WTC11 (cell line): ENCODE measurements at regions not wholly inside any gene's neighbourhood (a gene's known extent, or its start where the extent isn't known, plus 50 kb on each side); places are given as distances from the start of the nearest gene placed in this dataset.
"Not testable (repeated sequence)": the region's sequence is repeated elsewhere in the genome, so short reads cannot be mapped to it uniquely, and the experiment has no call there.

ENCODE experiments used
- ATAC-seq: fragments of 200-7000 bp; cut with Tn5 transposase; 2 replicates; pipeline ENCODE4 v1.10.0; 2021; ENCODE audit warnings: mild to moderate bottlenecking, moderate library complexity
- CTCF ChIA-PET: fragments of 300-600 bp; sonication (Branson Sonifier 250); formaldehyde crosslinking; loops from one replicate; lab custom pipeline; 2021; ENCODE audit warnings: antibody characterized with exemption; lab: Charles Lee
- POLR2A ChIA-PET: fragments of 350-600 bp; sonication (Branson Sonifier 250); formaldehyde crosslinking; loops from one replicate; lab custom pipeline; 2021; ENCODE audit warnings: antibody characterized with exemption; lab: Charles Lee
- DNase-seq: peaks from one replicate; pipeline ENCODE4 v3.0.0; 2021; ENCODE audit warnings: low spot score
- H3K27ac Mint-ChIP-seq: 2 replicates; pipeline ENCODE4 v1.8.0; 2021; ENCODE audit warnings: mixed read lengths
- H3K27me3 Mint-ChIP-seq: 2 replicates; pipeline ENCODE4 v1.8.0; 2021; ENCODE audit warnings: low read depth, mild to moderate bottlenecking, moderate library complexity, mixed read lengths
- H3K36me3 Mint-ChIP-seq: 2 replicates; pipeline ENCODE4 v1.8.0; 2021; ENCODE audit warnings: mixed read lengths
- H3K4me1 Mint-ChIP-seq: 2 replicates; pipeline ENCODE4 v1.8.0; 2022; ENCODE audit warnings: mixed read lengths
- H3K4me3 Mint-ChIP-seq: 2 replicates; pipeline ENCODE4 v1.8.0; 2021; ENCODE audit warnings: mild to moderate bottlenecking, moderate library complexity, mixed read lengths
- H3K9me3 Mint-ChIP-seq: 2 replicates; pipeline ENCODE4 v1.8.0; 2021; ENCODE audit warnings: mixed read lengths
- ATF6 ChIP-seq: sonication (generic); formaldehyde crosslinking; IDR thresholded peaks from 2 replicates; pipeline ENCODE4 v1.8.1; 2023; ENCODE audit warnings: mild to moderate bottlenecking, missing genetic modification reagents
- FOXK1 ChIP-seq: sonication (generic); formaldehyde crosslinking; IDR thresholded peaks from 2 replicates; pipeline ENCODE4 v1.8.0; 2022; ENCODE audit warnings: mild to moderate bottlenecking, moderate library complexity, missing genetic modification reagents
- GABPB1 ChIP-seq: sonication (generic); formaldehyde crosslinking; IDR thresholded peaks from 2 replicates; pipeline ENCODE4 v1.8.1; 2023; ENCODE audit warnings: mild to moderate bottlenecking, missing genetic modification reagents
- MXD4 ChIP-seq: fragments of 250-450 bp; sonication (Bioruptor Pico); IDR thresholded peaks from 2 replicates; pipeline ENCODE4 v1.8.0; 2021; ENCODE audit warnings: mild to moderate bottlenecking, moderate library complexity, borderline replicate concordance
- NR1H2 ChIP-seq: sonication (generic); formaldehyde crosslinking; IDR thresholded peaks from 2 replicates; pipeline ENCODE4 v1.9.0; 2021; ENCODE audit warnings: mild to moderate bottlenecking, moderate library complexity, missing genetic modification reagents
- OVOL2 ChIP-seq: fragments of 250-450 bp; sonication (Bioruptor Pico); IDR thresholded peaks from 2 replicates; pipeline ENCODE4 v1.9.0; 2021; ENCODE audit warnings: mild to moderate bottlenecking, borderline replicate concordance
- ZNF317 ChIP-seq: sonication (generic); formaldehyde crosslinking; IDR thresholded peaks from 2 replicates; pipeline ENCODE4 v1.8.1; 2023; ENCODE audit warnings: low read depth, mild to moderate bottlenecking, moderate library complexity, missing genetic modification reagents, borderline replicate concordance
- TF ChIP-seq, protein P1 (sequence below): sonication (generic); formaldehyde crosslinking; IDR thresholded peaks from 2 replicates; pipeline ENCODE4 v1.8.1; 2023; ENCODE audit warnings: mild to moderate bottlenecking, missing genetic modification reagents, moderate library complexity
- TF ChIP-seq, protein P2 (sequence below): sonication (generic); formaldehyde crosslinking; IDR thresholded peaks from 2 replicates; pipeline ENCODE4 v1.8.1; 2023; ENCODE audit warnings: mild to moderate bottlenecking, missing genetic modification reagents, borderline replicate concordance
- TF ChIP-seq, protein P3 (sequence below): sonication (generic); formaldehyde crosslinking; conservative IDR thresholded peaks from 2 replicates; pipeline ENCODE4 v1.8.1; 2023; ENCODE audit warnings: mild to moderate bottlenecking, low read depth, missing genetic modification reagents, moderate library complexity
- TF ChIP-seq, protein P4 (sequence below): fragments of 250-450 bp; sonication (Bioruptor Pico); IDR thresholded peaks from 2 replicates; pipeline ENCODE4 v1.9.0; 2021; ENCODE audit warnings: mild to moderate bottlenecking
- TF ChIP-seq, protein P5 (sequence below): sonication (generic); formaldehyde crosslinking; IDR thresholded peaks from 2 replicates; pipeline ENCODE4 v1.8.1; 2023; ENCODE audit warnings: mild to moderate bottlenecking, missing genetic modification reagents, moderate library complexity

- TF ChIP-seq, protein P1, sequence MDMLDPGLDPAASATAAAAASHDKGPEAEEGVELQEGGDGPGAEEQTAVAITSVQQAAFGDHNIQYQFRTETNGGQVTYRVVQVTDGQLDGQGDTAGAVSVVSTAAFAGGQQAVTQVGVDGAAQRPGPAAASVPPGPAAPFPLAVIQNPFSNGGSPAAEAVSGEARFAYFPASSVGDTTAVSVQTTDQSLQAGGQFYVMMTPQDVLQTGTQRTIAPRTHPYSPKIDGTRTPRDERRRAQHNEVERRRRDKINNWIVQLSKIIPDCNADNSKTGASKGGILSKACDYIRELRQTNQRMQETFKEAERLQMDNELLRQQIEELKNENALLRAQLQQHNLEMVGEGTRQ (CRISPR knock-in tag) = no peak
- TF ChIP-seq ZNF317 (CRISPR knock-in tag) (no peak), NR1H2 (CRISPR knock-in tag) (no peak), FOXK1 (CRISPR knock-in tag) (no peak)
- TF ChIP-seq, protein P2, sequence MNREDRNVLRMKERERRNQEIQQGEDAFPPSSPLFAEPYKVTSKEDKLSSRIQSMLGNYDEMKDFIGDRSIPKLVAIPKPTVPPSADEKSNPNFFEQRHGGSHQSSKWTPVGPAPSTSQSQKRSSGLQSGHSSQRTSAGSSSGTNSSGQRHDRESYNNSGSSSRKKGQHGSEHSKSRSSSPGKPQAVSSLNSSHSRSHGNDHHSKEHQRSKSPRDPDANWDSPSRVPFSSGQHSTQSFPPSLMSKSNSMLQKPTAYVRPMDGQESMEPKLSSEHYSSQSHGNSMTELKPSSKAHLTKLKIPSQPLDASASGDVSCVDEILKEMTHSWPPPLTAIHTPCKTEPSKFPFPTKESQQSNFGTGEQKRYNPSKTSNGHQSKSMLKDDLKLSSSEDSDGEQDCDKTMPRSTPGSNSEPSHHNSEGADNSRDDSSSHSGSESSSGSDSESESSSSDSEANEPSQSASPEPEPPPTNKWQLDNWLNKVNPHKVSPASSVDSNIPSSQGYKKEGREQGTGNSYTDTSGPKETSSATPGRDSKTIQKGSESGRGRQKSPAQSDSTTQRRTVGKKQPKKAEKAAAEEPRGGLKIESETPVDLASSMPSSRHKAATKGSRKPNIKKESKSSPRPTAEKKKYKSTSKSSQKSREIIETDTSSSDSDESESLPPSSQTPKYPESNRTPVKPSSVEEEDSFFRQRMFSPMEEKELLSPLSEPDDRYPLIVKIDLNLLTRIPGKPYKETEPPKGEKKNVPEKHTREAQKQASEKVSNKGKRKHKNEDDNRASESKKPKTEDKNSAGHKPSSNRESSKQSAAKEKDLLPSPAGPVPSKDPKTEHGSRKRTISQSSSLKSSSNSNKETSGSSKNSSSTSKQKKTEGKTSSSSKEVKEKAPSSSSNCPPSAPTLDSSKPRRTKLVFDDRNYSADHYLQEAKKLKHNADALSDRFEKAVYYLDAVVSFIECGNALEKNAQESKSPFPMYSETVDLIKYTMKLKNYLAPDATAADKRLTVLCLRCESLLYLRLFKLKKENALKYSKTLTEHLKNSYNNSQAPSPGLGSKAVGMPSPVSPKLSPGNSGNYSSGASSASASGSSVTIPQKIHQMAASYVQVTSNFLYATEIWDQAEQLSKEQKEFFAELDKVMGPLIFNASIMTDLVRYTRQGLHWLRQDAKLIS (CRISPR knock-in tag) = no peak
- TF ChIP-seq, all 79 proteins: peak for 0
These were observed 160.9 kb downstream of the REEP3 start (continued) for GRCh38 chr10:63681993-63682697.

DNA sequence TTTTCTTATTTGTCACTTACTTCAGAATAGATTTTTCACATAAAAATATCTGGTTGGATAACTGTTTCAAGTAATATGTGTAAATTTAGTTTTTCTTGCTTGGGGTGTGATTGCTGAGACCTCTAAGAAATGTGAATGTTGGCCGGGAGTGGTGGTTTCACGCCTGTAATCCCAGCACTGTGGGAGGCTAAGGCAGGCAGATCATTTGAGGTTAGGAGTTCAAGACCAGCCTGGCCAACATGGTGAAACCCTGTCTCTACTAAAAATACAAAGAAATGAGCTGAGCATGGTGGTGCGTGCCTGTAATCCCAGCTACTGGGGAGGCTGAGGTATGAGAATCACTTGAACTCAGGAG lies 161.5 kb downstream of the REEP3 start:
- ChIA-PET CTCF (interaction anchor here (0.7 kb wide), 1 partner anchor 294 kb away, joined by 3 read pairs; no protein-coding TSS in a partner anchor), POLR2A (interaction anchor here (0.5 kb wide), 1 partner anchor 31 kb away, joined by 4 read pairs; no protein-coding TSS in a partner anchor)
- not testable (repeated sequence) for H3K9me3 Mint-ChIP-seq, H3K27me3 Mint-ChIP-seq, H3K27ac Mint-ChIP-seq, ATAC-seq, DNase-seq, H3K4me3 Mint-ChIP-seq, H3K36me3 Mint-ChIP-seq
- peaks cover 35% of the 10 kb centered on the region for H3K4me1 Mint-ChIP-seq

DNA sequence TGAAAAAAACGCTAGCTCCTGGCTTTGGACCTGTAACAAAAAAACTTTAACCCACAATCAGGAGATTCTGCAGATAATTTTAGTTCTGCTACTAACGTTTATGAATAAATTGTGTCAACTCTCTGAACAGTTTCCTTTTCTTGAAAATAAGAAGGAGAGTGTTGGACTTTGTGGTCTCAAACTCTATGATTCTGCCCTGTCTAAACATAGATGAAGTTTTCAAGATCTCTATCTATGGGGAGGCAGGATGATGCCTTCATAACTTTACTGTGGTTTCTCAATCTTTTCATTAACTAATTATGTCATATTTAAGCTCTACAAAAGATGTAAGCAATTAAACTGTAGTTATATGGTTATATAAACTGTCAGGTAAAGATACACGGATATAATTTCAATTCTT lies 162.0 kb downstream of the REEP3 start:
- peaks cover 10% of the 10 kb centered on the region for H3K9me3 Mint-ChIP-seq
- no peak for TF ChIP-seq MXD4 (CRISPR knock-in tag)
- no peak for TF ChIP-seq ATF6
- TF ChIP-seq, protein P2 (CRISPR knock-in tag) = no peak
- TF ChIP-seq, protein P3, sequence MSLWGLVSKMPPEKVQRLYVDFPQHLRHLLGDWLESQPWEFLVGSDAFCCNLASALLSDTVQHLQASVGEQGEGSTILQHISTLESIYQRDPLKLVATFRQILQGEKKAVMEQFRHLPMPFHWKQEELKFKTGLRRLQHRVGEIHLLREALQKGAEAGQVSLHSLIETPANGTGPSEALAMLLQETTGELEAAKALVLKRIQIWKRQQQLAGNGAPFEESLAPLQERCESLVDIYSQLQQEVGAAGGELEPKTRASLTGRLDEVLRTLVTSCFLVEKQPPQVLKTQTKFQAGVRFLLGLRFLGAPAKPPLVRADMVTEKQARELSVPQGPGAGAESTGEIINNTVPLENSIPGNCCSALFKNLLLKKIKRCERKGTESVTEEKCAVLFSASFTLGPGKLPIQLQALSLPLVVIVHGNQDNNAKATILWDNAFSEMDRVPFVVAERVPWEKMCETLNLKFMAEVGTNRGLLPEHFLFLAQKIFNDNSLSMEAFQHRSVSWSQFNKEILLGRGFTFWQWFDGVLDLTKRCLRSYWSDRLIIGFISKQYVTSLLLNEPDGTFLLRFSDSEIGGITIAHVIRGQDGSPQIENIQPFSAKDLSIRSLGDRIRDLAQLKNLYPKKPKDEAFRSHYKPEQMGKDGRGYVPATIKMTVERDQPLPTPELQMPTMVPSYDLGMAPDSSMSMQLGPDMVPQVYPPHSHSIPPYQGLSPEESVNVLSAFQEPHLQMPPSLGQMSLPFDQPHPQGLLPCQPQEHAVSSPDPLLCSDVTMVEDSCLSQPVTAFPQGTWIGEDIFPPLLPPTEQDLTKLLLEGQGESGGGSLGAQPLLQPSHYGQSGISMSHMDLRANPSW (CRISPR knock-in tag) = no peak
- TF ChIP-seq, protein P4, sequence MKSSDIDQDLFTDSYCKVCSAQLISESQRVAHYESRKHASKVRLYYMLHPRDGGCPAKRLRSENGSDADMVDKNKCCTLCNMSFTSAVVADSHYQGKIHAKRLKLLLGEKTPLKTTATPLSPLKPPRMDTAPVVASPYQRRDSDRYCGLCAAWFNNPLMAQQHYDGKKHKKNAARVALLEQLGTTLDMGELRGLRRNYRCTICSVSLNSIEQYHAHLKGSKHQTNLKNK (CRISPR knock-in tag) = no peak
- TF ChIP-seq, protein P5, sequence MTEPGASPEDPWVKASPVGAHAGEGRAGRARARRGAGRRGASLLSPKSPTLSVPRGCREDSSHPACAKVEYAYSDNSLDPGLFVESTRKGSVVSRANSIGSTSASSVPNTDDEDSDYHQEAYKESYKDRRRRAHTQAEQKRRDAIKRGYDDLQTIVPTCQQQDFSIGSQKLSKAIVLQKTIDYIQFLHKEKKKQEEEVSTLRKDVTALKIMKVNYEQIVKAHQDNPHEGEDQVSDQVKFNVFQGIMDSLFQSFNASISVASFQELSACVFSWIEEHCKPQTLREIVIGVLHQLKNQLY (CRISPR knock-in tag) = no peak
- TF ChIP-seq OVOL2 = no peak
- no peak for TF ChIP-seq GABPB1 (CRISPR knock-in tag)

More for the DNA sequence above, 162.0 kb downstream of the REEP3 start:
- Mint-ChIP-seq H3K27me3 (no peaks in the 10 kb centered on the region; the same call in 1 of the 2 replicates), H3K4me1 (peaks cover 35% of the 10 kb centered on the region), H3K27ac (no peak overlapping the region), H3K36me3 (no peaks in the 10 kb centered on the region), H3K4me3 (no peak overlapping the region)
- DNase-seq (no peak), ATAC-seq (no peak)
- CTCF ChIA-PET = interaction anchor here (0.7 kb wide), 1 partner anchor 294 kb away, joined by 3 read pairs; no protein-coding TSS in a partner anchor
- POLR2A ChIA-PET = no interaction called here
